Activated CD8-positive, alpha-beta memory T cell treated with anti-CD3 and anti-CD28 coated beads, Interleukin-2, amount 10 ng/mL, durations not matched to agents 7 days and 5 days (primary cell): ENCODE measurements at regions not wholly inside any gene's neighbourhood (a gene's known extent, or its start where the extent isn't known, plus 50 kb on each side); places are given as distances from the start of the nearest gene placed in this dataset.

Source experiments
- ATAC-seq: fragments of 150-1000 bp; cut with Tn5 transposase; one replicate; pipeline ENCODE4 v1.10.0; 2021; ENCODE audit warnings: moderate library complexity
- CTCF ChIA-PET: fragments of 350-600 bp; sonication (Branson Sonifier 250); formaldehyde crosslinking; loops from one replicate; lab custom pipeline; 2021; ENCODE audit warnings: antibody characterized with exemption; lab: Charles Lee
- DNase-seq: peaks from one replicate; pipeline ENCODE4 v3.0.0-alpha.2; 2020
- H3K27ac Mint-ChIP-seq: one replicate; pipeline ENCODE4 v1.8.0; 2021; ENCODE audit warnings: mild to moderate bottlenecking, mixed read lengths
- H3K27me3 Mint-ChIP-seq: one replicate; pipeline ENCODE4 v1.8.0; 2021; ENCODE audit warnings: mixed read lengths
- H3K36me3 Mint-ChIP-seq: one replicate; pipeline ENCODE4 v1.8.0; 2021; ENCODE audit warnings: mild to moderate bottlenecking, mixed read lengths
- H3K4me1 Mint-ChIP-seq: one replicate; pipeline ENCODE4 v1.8.0; 2021; ENCODE audit warnings: mixed read lengths
- H3K4me3 Mint-ChIP-seq: one replicate; pipeline ENCODE4 v1.8.0; 2021; ENCODE audit warnings: mild to moderate bottlenecking, moderate library complexity, mixed read lengths
- H3K9me3 Mint-ChIP-seq: one replicate; pipeline ENCODE4 v1.8.0; 2022; ENCODE audit warnings: low read depth, mixed read lengths

DNA sequence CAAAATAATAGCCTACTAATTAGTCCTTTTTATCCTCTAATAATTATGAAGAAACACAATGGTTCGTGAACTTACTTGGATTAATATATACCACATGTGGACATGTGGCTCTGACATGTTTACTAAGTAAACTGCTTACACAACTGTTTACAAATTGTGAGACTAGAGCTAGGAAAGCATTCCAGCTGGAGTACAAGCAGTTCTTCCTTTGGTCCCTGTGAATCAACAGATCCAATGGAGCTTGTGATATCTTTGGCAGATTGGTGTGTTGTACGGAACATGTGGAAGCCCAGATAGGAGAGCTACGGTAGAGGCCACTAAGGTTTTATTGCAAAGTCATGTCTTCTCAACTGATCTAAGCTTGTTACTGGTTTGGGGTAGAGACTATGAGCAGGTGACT, 145.5 kb upstream of the SPRY2 start:
- ATAC-seq (no peak), DNase-seq (no peak)
- Mint-ChIP-seq H3K4me1 (no peaks in the 10 kb centered on the region), H3K27me3 (no peaks in the 10 kb centered on the region), H3K27ac (no peak overlapping the region), H3K4me3 (no peak overlapping the region), H3K36me3 (no peaks in the 10 kb centered on the region), H3K9me3 (no peaks in the 10 kb centered on the region)
- CTCF ChIA-PET = no interaction called here

DNA sequence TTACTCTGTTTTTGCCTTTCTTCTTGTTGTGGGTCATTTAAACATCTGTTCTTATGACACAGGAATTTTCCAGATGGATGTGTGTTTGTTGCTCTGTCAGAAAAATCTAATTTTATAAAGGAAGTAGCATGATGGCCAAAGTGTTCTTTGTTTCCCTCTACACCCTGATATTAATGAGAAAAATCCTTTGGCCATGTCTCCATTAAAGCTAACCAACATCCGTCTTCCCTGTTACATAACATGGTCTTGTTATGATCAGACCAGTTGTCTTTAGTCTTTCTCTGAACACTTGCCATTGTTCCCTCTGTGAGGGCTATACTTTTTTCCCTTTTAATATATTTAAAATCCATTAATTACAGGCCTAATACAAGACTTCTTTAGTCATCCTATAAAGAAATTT, 142.2 kb upstream of the SPRY2 start:
- Mint-ChIP-seq H3K36me3 (no peaks in the 10 kb centered on the region), H3K4me3 (no peak overlapping the region), H3K27me3 (no peaks in the 10 kb centered on the region), H3K4me1 (no peaks in the 10 kb centered on the region), H3K9me3 (peaks cover 3% of the 10 kb centered on the region), H3K27ac (no peak overlapping the region)
- CTCF ChIA-PET = no interaction called here
- ATAC-seq (no peak), DNase-seq (no peak)

DNA sequence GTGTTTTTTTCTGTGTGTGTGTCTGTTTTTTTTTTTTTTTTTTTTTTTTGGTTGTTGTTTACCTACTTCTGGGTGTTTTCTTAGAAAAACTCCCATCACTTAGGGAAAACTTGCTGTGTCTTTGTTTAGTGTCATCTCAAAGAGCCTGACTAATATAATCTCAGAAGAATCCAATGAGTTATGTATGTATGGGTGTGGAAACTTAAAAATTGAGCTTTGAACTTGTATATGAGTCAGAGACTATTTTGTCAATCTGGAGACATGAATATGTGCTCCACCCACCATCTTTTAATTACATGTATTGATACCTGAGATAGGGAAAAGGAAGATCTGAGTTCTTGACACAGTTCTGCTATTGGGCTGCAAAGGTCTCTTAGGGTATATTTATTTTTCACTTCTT, 140.7 kb upstream of the SPRY2 start:
- H3K36me3 Mint-ChIP-seq = no peaks in the 10 kb centered on the region
- no peak for ATAC-seq
- CTCF ChIA-PET = no interaction called here

DNA sequence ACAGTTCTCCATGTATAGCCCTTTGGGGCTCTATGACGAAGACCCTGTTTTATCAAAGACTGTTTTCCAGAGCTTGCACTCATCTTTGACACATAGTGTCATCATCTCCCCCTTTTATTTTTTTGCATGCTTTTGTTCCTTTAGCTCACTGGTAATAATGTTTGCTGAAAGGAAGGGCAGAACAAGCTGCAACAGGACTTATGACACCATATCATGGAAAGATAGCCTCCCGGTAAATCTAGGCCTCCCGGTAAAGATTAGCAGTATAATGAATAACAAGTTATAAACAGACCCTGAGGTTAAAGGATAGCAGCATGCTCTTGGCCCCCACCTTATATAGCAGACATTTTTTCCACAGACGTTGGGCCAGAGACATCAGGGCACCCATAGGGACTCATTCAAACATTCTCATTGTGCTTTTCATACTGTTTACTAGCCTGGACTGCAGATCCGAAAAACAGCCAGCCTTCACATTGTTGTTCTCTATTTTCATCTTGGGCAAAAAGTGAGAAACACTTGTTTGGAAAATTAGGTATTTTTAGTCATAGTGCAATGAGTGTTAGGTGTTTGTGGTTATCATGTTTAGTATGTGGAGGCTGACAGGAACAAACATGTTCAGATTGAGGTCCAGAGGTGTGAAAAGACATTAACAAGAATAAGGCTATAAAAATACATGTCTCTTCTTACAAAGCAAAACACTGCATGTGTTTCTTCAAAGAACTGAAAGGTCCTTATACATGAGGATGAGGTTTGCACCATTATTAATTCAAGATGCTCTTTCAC, 136.9 kb upstream of the SPRY2 start:
- Mint-ChIP-seq H3K36me3 (no peaks in the 10 kb centered on the region), H3K4me1 (peaks cover 2% of the 10 kb centered on the region), H3K4me3 (no peak overlapping the region), H3K27me3 (no peaks in the 10 kb centered on the region), H3K9me3 (peaks cover 3% of the 10 kb centered on the region), H3K27ac (no peak overlapping the region)
- CTCF ChIA-PET = interaction anchor here (1.6 kb wide), 1 partner anchor 16 kb away, joined by 3 read pairs; no protein-coding TSS in a partner anchor
- ATAC-seq (peak; percentile 45), DNase-seq (no peak)

More for the DNA sequence above, 140.7 kb upstream of the SPRY2 start:
- H3K9me3 Mint-ChIP-seq = peaks cover 3% of the 10 kb centered on the region
- no peaks in the 10 kb centered on the region for H3K27me3 Mint-ChIP-seq
- no peak for DNase-seq
- peaks cover 2% of the 10 kb centered on the region for H3K4me1 Mint-ChIP-seq
- H3K4me3 Mint-ChIP-seq = no peak overlapping the region
- H3K27ac Mint-ChIP-seq = no peak overlapping the region

DNA sequence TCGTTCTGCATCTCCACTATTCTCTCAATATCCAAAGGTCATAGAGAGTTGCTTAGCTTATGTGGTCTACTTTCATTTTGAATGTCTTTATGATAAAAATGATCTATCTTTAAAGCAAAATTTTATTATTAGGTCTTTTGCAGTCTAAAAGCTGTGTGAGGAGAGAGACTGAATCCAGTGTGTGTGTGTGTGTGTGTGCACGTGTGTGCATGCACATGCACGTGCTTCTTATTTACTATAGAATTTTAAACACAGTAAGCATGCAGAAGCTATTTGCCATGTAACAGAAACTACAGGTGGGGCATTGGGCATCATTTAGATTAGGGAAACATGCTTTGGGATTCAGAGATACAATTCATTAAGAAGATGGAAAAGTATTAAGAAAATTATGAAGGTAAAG, 136.0 kb upstream of the SPRY2 start:
- DNase-seq (no peak), ATAC-seq (no peak)
- Mint-ChIP-seq H3K9me3 (peaks cover 3% of the 10 kb centered on the region), H3K27ac (no peak overlapping the region), H3K27me3 (no peaks in the 10 kb centered on the region), H3K4me1 (peaks cover 2% of the 10 kb centered on the region), H3K4me3 (no peak overlapping the region), H3K36me3 (no peaks in the 10 kb centered on the region)
- CTCF ChIA-PET = interaction anchor here (1.6 kb wide), 1 partner anchor 15 kb away, joined by 3 read pairs; no protein-coding TSS in a partner anchor

DNA sequence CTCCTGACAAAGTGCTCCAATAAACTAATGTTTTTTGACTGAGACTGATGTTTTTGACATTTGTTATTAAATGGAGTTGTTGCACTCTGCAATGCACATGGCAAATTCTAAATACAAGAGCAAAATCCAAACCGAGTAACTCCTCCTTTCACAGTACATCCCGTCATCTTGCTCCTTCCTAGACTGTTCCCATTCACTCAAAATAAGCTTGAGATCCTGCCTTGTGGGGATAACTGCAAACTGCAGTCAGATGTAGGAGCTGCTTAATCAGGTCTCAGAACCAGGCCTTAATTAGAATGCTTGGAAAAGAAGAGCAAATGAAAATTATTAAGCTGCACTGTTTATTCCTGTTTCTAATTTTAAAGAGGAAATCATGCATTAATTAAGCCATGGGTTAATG, 134.8 kb upstream of the SPRY2 start:
- Mint-ChIP-seq H3K9me3 (peaks cover 3% of the 10 kb centered on the region), H3K27me3 (no peaks in the 10 kb centered on the region), H3K36me3 (no peaks in the 10 kb centered on the region), H3K4me3 (no peak overlapping the region), H3K4me1 (peaks cover 2% of the 10 kb centered on the region), H3K27ac (no peak overlapping the region)
- CTCF ChIA-PET = no interaction called here
- DNase-seq (no peak), ATAC-seq (no peak)

DNA sequence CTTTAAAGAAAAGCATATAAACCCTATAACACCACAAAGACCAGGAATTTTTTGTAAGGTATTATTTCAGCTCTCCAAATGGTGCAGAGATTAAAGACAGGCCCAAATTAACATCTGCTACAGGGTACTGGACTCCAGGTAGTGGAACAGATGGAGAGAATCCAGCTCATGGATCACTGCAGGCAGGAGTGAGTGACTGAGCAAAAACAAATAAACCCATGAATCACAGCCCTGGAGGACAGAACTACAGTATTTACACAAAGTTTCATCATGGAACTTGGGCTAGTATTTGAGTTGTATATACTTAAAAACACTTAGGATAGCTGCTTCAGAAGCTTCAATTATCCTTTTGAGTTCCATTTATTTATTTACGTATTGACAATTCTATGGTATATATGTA, 132.8 kb upstream of the SPRY2 start:
- Mint-ChIP-seq H3K4me1 (peaks cover 2% of the 10 kb centered on the region), H3K9me3 (peaks cover under 1% of the 10 kb centered on the region), H3K27ac (no peak overlapping the region), H3K4me3 (no peak overlapping the region), H3K36me3 (no peaks in the 10 kb centered on the region), H3K27me3 (no peaks in the 10 kb centered on the region)
- no peak for DNase-seq
- no peak for ATAC-seq
- CTCF ChIA-PET = no interaction called here

DNA sequence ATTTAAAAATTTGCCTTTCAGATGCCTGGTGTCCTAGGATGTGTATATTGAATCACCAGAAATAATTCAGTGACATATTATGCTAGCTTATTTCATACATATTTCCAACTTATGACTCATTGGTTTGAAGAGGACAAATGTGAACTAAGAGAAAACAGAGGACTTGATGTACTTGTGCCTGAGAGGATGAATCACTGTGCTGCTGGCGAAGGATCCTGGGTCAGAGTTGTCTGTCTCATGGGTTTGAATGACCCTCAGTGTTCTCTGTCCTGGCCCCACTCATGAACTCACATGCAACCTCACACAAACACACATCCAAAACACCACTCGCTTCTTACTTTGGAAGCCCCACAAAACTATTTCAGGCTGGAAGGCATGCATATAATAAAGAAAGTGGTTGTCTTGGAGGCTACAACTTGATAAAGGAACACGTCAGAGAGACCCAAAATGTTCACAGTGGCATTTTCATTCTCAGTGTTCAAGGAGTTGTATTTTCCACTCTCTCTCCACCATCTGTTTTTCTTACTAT, 129.0 kb upstream of the SPRY2 start:
- CTCF ChIA-PET = no interaction called here
- Mint-ChIP-seq H3K9me3 (no peaks in the 10 kb centered on the region), H3K4me3 (no peak overlapping the region), H3K36me3 (no peaks in the 10 kb centered on the region), H3K27ac (no peak overlapping the region), H3K4me1 (no peaks in the 10 kb centered on the region), H3K27me3 (no peaks in the 10 kb centered on the region)
- ATAC-seq = no peak
- DNase-seq = no peak

DNA sequence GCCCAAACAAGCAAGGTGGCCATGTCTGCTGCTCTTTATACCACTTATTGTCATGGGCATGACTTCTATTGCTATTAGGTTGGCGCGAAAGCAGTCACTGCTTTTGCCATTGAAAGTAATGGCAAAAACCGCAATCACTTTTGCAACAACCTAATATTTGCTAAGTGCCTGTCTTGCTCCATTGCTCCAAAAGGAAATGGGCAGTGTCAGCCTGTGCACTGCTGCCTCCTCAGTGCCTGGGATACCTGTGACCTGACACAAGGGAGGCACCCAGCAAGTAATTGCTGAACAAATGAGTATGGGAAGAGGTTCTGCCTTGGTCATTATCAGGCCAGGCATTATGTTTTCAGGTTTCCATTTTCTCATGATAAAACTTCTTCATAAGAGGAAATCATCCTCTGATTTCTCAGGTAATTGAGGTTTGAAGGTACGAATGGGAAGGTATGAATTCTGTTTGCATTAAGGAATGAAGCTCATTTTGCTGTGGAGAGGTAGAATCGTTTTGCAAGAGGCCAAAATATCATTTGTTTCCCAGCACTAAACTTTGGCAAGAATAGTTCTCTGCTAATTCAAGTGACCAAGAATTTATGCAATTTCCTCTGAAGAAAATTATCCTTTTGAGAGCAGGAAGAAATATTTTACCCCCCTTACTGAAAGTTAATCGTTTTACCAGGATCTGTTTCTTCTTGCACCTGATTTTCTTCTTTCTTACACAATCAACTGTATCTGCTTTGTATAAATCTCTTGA, 128.4 kb upstream of the SPRY2 start:
- H3K4me3 Mint-ChIP-seq = no peak overlapping the region

DNA sequence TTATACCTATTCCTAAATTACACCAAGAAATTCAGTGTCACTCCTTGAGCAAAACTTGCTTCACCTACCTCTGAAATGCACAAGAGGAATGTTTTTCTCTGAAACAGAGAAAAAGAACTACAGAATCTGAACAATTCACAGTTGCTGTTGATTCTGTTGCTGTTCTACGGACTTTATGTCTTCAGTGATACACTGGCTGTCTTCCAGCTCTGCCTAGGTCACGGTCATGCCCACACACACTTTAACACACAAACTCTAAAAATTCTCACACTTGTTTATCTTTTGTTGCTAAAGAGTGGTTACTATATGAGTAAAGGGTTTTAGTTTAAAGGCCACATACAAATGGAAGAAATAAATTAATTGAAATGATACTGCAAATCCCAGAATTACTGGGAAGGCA, 124.4 kb upstream of the SPRY2 start:
- H3K4me3 Mint-ChIP-seq = no peak overlapping the region
- no peak overlapping the region for H3K27ac Mint-ChIP-seq
- H3K36me3 Mint-ChIP-seq = no peaks in the 10 kb centered on the region
- CTCF ChIA-PET = no interaction called here
- H3K4me1 Mint-ChIP-seq = no peaks in the 10 kb centered on the region
- no peaks in the 10 kb centered on the region for H3K9me3 Mint-ChIP-seq
- no peaks in the 10 kb centered on the region for H3K27me3 Mint-ChIP-seq
- DNase-seq (no peak), ATAC-seq (no peak)

More for the DNA sequence above, 128.4 kb upstream of the SPRY2 start:
- ATAC-seq (no peak), DNase-seq (no peak)
- Mint-ChIP-seq H3K27me3 (no peaks in the 10 kb centered on the region), H3K4me1 (no peaks in the 10 kb centered on the region), H3K36me3 (no peaks in the 10 kb centered on the region), H3K27ac (no peak overlapping the region), H3K9me3 (no peaks in the 10 kb centered on the region)
- CTCF ChIA-PET = interaction anchor here (1.3 kb wide), 1 partner anchor 21 kb away, joined by 3 read pairs; no protein-coding TSS in a partner anchor

DNA sequence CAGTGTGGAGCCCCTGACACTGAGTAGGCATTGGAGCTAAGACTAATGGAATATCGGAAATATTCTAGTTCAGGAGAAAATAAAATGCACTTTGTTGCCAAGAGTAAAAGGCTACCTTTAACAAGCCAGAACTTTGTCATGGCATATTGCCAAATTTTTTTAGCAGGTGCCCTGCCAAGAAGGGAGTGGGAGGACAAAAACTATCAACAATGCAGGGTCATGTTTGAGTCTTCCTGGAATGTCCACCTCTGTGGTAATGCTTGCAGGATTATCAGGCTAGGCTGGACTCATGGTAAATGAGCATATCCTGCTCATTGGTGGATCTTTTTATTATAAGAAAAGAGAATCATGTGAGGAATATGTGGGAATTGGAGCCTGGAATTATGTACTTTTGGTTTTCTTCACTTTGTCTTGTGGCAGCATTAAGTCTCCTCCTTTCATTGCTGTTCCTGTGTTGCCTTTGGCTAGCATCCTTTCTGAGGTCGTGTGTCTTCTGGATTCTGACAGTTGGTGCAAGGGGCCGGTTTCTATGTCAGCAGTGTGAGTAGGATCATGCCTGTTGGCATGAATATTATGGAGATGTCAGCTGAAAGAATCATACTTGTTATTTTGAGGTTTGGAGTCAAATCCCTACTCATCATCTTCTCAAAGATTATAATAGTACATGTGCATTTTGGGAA, 122.9 kb upstream of the SPRY2 start:
- no peak overlapping the region for H3K4me3 Mint-ChIP-seq
- DNase-seq = no peak
- H3K36me3 Mint-ChIP-seq = no peaks in the 10 kb centered on the region
- no peaks in the 10 kb centered on the region for H3K9me3 Mint-ChIP-seq
- no peak for ATAC-seq
- CTCF ChIA-PET = no interaction called here
- no peaks in the 10 kb centered on the region for H3K4me1 Mint-ChIP-seq
- no peaks in the 10 kb centered on the region for H3K27me3 Mint-ChIP-seq
- H3K27ac Mint-ChIP-seq = no peak overlapping the region

DNA sequence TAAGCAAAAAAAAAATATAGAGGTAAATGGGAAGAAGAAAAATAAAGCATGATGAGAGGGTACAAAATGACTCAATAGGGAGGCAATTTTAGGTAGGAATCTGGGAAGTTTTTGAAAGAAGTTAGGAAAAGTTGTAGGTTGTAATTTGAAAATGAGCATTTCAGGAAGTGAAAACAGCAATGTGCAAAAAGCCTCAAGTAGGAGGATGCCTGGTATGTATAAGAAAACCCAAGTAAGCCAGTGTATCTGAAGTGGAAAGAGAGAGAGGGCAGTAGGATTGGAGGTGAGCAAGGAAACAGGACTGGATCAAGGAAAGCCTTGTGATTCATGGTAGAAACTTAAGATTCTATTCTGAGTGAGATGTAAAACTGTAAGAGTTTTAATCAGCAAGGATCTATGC, 121.6 kb upstream of the SPRY2 start:
- Mint-ChIP-seq H3K4me1 (no peaks in the 10 kb centered on the region), H3K27ac (no peak overlapping the region), H3K27me3 (no peaks in the 10 kb centered on the region), H3K4me3 (no peak overlapping the region), H3K36me3 (no peaks in the 10 kb centered on the region), H3K9me3 (no peaks in the 10 kb centered on the region)
- ATAC-seq (no peak), DNase-seq (no peak)
- CTCF ChIA-PET = no interaction called here

DNA sequence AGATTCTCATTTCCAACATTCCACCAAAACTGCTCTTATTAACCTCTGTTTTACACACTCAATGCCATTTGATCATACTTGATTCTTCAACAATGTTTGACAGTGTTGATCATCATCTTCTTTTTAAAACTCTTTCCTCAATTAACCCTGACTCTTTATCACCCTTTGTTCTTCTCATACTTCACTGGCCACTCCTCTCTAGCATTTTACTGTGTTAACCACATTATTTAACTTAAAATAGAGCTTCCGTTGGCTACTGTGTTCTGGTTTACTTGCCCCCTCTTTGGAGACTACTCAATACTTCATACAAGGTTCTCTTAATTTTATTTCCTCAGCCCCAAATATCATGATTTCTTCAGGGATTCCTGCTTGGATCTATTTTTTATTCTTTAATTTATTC, 121.1 kb upstream of the SPRY2 start:
- Mint-ChIP-seq H3K4me1 (no peaks in the 10 kb centered on the region), H3K27ac (no peak overlapping the region), H3K36me3 (no peaks in the 10 kb centered on the region), H3K9me3 (no peaks in the 10 kb centered on the region), H3K27me3 (no peaks in the 10 kb centered on the region), H3K4me3 (no peak overlapping the region)
- DNase-seq (no peak), ATAC-seq (no peak)
- CTCF ChIA-PET = interaction anchor here (1.3 kb wide), 1 partner anchor 15 kb away, joined by 3 read pairs; no protein-coding TSS in a partner anchor
